Activated CD4-positive, alpha-beta T cell treated with anti-CD3 and anti-CD28 coated beads, Interleukin-2, amount 10 ng/mL, durations not matched to agents 7 days and 5 days (primary cell): ENCODE measurements at regions not wholly inside any gene's neighbourhood (a gene's known extent, or its start where the extent isn't known, plus 50 kb on each side); places are given as distances from the start of the nearest gene placed in this dataset.

ENCODE experiments used
- CTCF ChIA-PET: fragments of 350-600 bp; sonication (Branson Sonifier 250); formaldehyde crosslinking; loops from one replicate; lab custom pipeline; 2021; ENCODE audit warnings: antibody characterized with exemption; lab: Charles Lee
- POLR2A ChIA-PET: fragments of 350-600 bp; sonication (Branson Sonifier 250); formaldehyde crosslinking; loops from one replicate; lab custom pipeline; 2021; ENCODE audit warnings: antibody characterized with exemption; lab: Charles Lee
- DNase-seq: peaks from one replicate; pipeline ENCODE4 v3.0.0-alpha.2; 2020
- H3K27ac Mint-ChIP-seq: one replicate; pipeline ENCODE4 v1.8.0; 2021; ENCODE audit warnings: mild to moderate bottlenecking, moderate library complexity, mixed read lengths
- H3K27me3 Mint-ChIP-seq: one replicate; pipeline ENCODE4 v1.8.0; 2021; ENCODE audit warnings: mixed read lengths
- H3K36me3 Mint-ChIP-seq: one replicate; pipeline ENCODE4 v1.8.0; 2021; ENCODE audit warnings: low read depth, mixed read lengths
- H3K4me1 Mint-ChIP-seq: one replicate; pipeline ENCODE4 v1.8.0; 2021; ENCODE audit warnings: mixed read lengths
- H3K4me3 Mint-ChIP-seq: one replicate; pipeline ENCODE4 v1.8.0; 2021; ENCODE audit warnings: mild to moderate bottlenecking, moderate library complexity, mixed read lengths
- H3K9me3 Mint-ChIP-seq: one replicate; pipeline ENCODE4 v1.8.0; 2021; ENCODE audit warnings: mixed read lengths

- H3K4me1 Mint-ChIP-seq: no peaks in the 10 kb centered on the region
- H3K27ac Mint-ChIP-seq: no peak overlapping the region
- no peaks in the 10 kb centered on the region for H3K27me3 Mint-ChIP-seq
- H3K9me3 Mint-ChIP-seq: no peaks in the 10 kb centered on the region
- H3K4me3 Mint-ChIP-seq: no peak overlapping the region
- DNase-seq: no peak
- ChIA-PET POLR2A (no interaction called here), CTCF (no interaction called here)
- H3K36me3 Mint-ChIP-seq: no peaks in the 10 kb centered on the region
These were observed 321.2 kb downstream of the IRS2 start for GRCh38 chr13:109465148-109465547.

- H3K9me3 Mint-ChIP-seq: peaks cover 3% of the 10 kb centered on the region
- H3K4me3 Mint-ChIP-seq: no peak overlapping the region
- ChIA-PET CTCF (no interaction called here), POLR2A (no interaction called here)
- no peak for DNase-seq
- H3K27ac Mint-ChIP-seq: no peak overlapping the region
- no peaks in the 10 kb centered on the region for H3K4me1 Mint-ChIP-seq
- H3K27me3 Mint-ChIP-seq: peaks cover 2% of the 10 kb centered on the region
- H3K36me3 Mint-ChIP-seq: no peaks in the 10 kb centered on the region
These were observed 332.0 kb downstream of the IRS2 start for GRCh38 chr13:109454167-109454917.

- no peak for DNase-seq
- Mint-ChIP-seq H3K4me1 (no peaks in the 10 kb centered on the region), H3K27me3 (peaks cover 2% of the 10 kb centered on the region), H3K4me3 (no peak overlapping the region), H3K27ac (no peak overlapping the region), H3K36me3 (no peaks in the 10 kb centered on the region), H3K9me3 (peaks cover 3% of the 10 kb centered on the region)
- CTCF ChIA-PET: no interaction called here
- POLR2A ChIA-PET: no interaction called here
These were observed 334.7 kb downstream of the IRS2 start for GRCh38 chr13:109451726-109452125.

DNA sequence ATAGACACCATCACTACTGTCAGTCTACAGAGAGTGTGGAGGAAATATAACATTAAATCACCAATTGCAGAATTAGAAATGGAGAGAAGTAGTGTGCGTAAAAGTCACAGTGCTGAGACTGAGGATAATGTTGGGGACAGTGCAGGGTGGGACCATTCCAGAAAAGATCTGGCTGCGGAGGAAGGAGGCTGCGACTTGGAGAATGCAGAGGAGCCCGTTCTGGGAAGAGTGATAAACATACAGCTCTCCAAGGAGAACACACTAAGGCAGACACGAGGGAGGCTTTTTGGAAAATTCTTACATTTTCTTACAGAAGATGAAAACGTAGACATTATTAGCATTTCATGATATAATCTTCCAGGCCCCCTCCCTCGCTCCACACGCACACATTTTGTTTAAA, 337.8 kb downstream of the IRS2 start:
- ChIA-PET CTCF (no interaction called here), POLR2A (no interaction called here)
- Mint-ChIP-seq H3K36me3 (no peaks in the 10 kb centered on the region), H3K27me3 (peaks cover 2% of the 10 kb centered on the region), H3K9me3 (peaks cover 1% of the 10 kb centered on the region), H3K4me1 (no peaks in the 10 kb centered on the region), H3K27ac (no peak overlapping the region), H3K4me3 (no peak overlapping the region)
- DNase-seq: no peak

DNA sequence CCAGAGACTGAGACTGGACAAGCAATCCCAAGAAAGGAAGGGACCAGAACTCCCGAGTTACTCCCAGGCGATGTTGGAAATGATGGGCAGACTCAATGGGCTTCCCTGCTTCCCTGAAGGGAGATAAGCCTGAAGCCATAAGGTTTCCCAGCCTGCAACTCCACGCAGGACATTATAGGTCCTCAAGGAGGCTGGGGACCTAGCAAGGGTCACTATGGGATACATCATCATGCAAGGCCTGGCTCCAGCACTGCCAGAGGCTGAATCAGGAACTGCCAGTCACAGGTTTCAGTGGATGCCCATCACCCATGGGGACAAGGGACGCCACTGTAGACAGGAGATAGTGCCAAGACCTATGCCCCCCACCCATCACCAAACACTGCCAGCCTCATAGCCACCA, 338.7 kb downstream of the IRS2 start:
- Mint-ChIP-seq H3K4me3 (no peak overlapping the region), H3K27me3 (no peaks in the 10 kb centered on the region), H3K36me3 (no peaks in the 10 kb centered on the region), H3K27ac (no peak overlapping the region), H3K9me3 (no peaks in the 10 kb centered on the region), H3K4me1 (no peaks in the 10 kb centered on the region)
- POLR2A ChIA-PET: no interaction called here
- CTCF ChIA-PET: no interaction called here
- DNase-seq: no peak

- Mint-ChIP-seq H3K27ac (no peak overlapping the region), H3K9me3 (peaks cover 4% of the 10 kb centered on the region), H3K36me3 (no peaks in the 10 kb centered on the region), H3K27me3 (no peaks in the 10 kb centered on the region), H3K4me1 (no peaks in the 10 kb centered on the region), H3K4me3 (no peak overlapping the region)
- ChIA-PET CTCF (no interaction called here), POLR2A (no interaction called here)
- no peak for DNase-seq
These were observed 346.1 kb downstream of the IRS2 start for GRCh38 chr13:109440320-109440719.

- no peak overlapping the region for H3K4me3 Mint-ChIP-seq
- DNase-seq: no peak
- H3K27ac Mint-ChIP-seq: no peak overlapping the region
- CTCF ChIA-PET: no interaction called here
- POLR2A ChIA-PET: no interaction called here
- peaks cover 4% of the 10 kb centered on the region for H3K9me3 Mint-ChIP-seq
- no peaks in the 10 kb centered on the region for H3K4me1 Mint-ChIP-seq
- no peaks in the 10 kb centered on the region for H3K36me3 Mint-ChIP-seq
- no peaks in the 10 kb centered on the region for H3K27me3 Mint-ChIP-seq
These were observed 346.6 kb downstream of the IRS2 start for GRCh38 chr13:109439813-109440212.

DNA sequence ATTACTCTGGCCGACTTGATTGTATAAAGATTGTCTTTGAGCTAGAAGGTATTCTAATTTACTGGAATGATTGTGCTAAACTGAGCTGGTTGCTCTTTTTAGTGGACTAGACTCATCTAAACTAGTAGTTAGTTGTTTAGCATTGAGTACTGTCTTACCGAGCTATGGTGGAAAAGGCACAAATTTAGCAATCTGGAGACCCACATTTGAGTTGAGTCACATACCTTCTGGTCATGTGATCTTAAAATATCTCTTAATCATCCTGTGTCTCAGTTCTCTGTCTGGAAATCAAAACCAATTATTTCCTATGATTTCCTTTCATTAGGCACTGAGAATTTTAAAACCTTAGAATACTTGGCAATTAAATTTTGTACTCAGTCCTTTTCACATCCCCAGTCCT, 349.5 kb downstream of the IRS2 start:
- POLR2A ChIA-PET: no interaction called here
- no peak for DNase-seq
- H3K9me3 Mint-ChIP-seq: peaks cover 9% of the 10 kb centered on the region
- no peaks in the 10 kb centered on the region for H3K4me1 Mint-ChIP-seq
- no peak overlapping the region for H3K27ac Mint-ChIP-seq
- CTCF ChIA-PET: no interaction called here
- no peaks in the 10 kb centered on the region for H3K27me3 Mint-ChIP-seq
- H3K36me3 Mint-ChIP-seq: no peaks in the 10 kb centered on the region
- no peak overlapping the region for H3K4me3 Mint-ChIP-seq

GRCh38 chr13:109436055-109436622, 350.2 kb downstream of the IRS2 start:
- ChIA-PET CTCF (no interaction called here), POLR2A (no interaction called here)
- DNase-seq: no peak
- no peak overlapping the region for H3K27ac Mint-ChIP-seq
- H3K4me3 Mint-ChIP-seq: no peak overlapping the region
- no peaks in the 10 kb centered on the region for H3K36me3 Mint-ChIP-seq
- H3K9me3 Mint-ChIP-seq: peaks cover 9% of the 10 kb centered on the region
- H3K27me3 Mint-ChIP-seq: no peaks in the 10 kb centered on the region
- no peaks in the 10 kb centered on the region for H3K4me1 Mint-ChIP-seq

- Mint-ChIP-seq H3K27ac (no peak overlapping the region), H3K27me3 (no peaks in the 10 kb centered on the region), H3K36me3 (no peaks in the 10 kb centered on the region), H3K4me3 (no peak overlapping the region), H3K9me3 (peaks cover 24% of the 10 kb centered on the region), H3K4me1 (peaks cover 10% of the 10 kb centered on the region)
- ChIA-PET CTCF (no interaction called here), POLR2A (no interaction called here)
- no peak for DNase-seq
These were observed 355.2 kb downstream of the IRS2 start for GRCh38 chr13:109431217-109431616.

GRCh38 chr13:109428146-109428545, 358.2 kb downstream of the IRS2 start:
- H3K4me1 Mint-ChIP-seq: peaks cover 10% of the 10 kb centered on the region
- CTCF ChIA-PET: no interaction called here
- H3K4me3 Mint-ChIP-seq: no peak overlapping the region
- POLR2A ChIA-PET: no interaction called here
- no peaks in the 10 kb centered on the region for H3K36me3 Mint-ChIP-seq
- peaks cover 5% of the 10 kb centered on the region for H3K27me3 Mint-ChIP-seq
- no peak overlapping the region for H3K27ac Mint-ChIP-seq
- no peak for DNase-seq
- peaks cover 17% of the 10 kb centered on the region for H3K9me3 Mint-ChIP-seq

- H3K36me3 Mint-ChIP-seq: no peaks in the 10 kb centered on the region
- no peak overlapping the region for H3K27ac Mint-ChIP-seq
- ChIA-PET CTCF (no interaction called here), POLR2A (no interaction called here)
- H3K9me3 Mint-ChIP-seq: peaks cover 15% of the 10 kb centered on the region
- peaks cover 5% of the 10 kb centered on the region for H3K27me3 Mint-ChIP-seq
- H3K4me1 Mint-ChIP-seq: peaks cover 11% of the 10 kb centered on the region
- no peak for DNase-seq
- H3K4me3 Mint-ChIP-seq: no peak overlapping the region
These were observed 358.7 kb downstream of the IRS2 start for GRCh38 chr13:109427695-109428094.

DNA sequence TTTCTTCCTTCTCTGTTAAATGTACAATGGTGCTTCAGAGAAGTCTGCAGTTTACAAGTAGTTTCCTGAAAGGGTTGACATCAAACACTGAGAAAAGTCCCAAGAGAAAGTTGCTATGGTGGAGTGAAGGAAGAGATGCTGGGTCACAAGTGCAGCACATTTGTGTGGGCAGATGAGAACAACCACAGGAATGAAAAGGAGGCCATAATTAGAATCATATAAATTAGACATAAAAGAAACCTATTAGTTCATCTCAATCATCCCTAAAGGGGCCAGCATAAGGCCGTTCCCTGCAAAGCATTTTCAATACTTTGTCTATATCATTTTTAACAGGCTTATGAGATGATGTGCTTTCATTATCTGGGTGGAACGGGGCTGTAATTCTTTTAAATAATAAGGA, 359.2 kb downstream of the IRS2 start:
- CTCF ChIA-PET: no interaction called here
- H3K27ac Mint-ChIP-seq: no peak overlapping the region
- H3K9me3 Mint-ChIP-seq: peaks cover 15% of the 10 kb centered on the region
- peaks cover 13% of the 10 kb centered on the region for H3K4me1 Mint-ChIP-seq
- peaks cover 5% of the 10 kb centered on the region for H3K27me3 Mint-ChIP-seq
- H3K36me3 Mint-ChIP-seq: no peaks in the 10 kb centered on the region
- H3K4me3 Mint-ChIP-seq: no peak overlapping the region
- POLR2A ChIA-PET: no interaction called here
- DNase-seq: no peak

- no peak overlapping the region for H3K4me3 Mint-ChIP-seq
- H3K36me3 Mint-ChIP-seq: no peaks in the 10 kb centered on the region
- peaks cover 13% of the 10 kb centered on the region for H3K4me1 Mint-ChIP-seq
- ChIA-PET POLR2A (no interaction called here), CTCF (no interaction called here)
- H3K27ac Mint-ChIP-seq: no peak overlapping the region
- DNase-seq: no peak
- H3K9me3 Mint-ChIP-seq: peaks cover 15% of the 10 kb centered on the region
- H3K27me3 Mint-ChIP-seq: peaks cover 5% of the 10 kb centered on the region
These were observed 359.7 kb downstream of the IRS2 start for GRCh38 chr13:109426690-109426990.
